ENCODE measurements at regions not wholly inside any gene's neighbourhood (a gene's known extent, or its start where the extent isn't known, plus 50 kb on each side); places are given as distances from the start of the nearest gene placed in this dataset.
"Not testable (repeated sequence)": the region's sequence is repeated elsewhere in the genome, so short reads cannot be mapped to it uniquely, and the experiment has no call there.

DNA sequence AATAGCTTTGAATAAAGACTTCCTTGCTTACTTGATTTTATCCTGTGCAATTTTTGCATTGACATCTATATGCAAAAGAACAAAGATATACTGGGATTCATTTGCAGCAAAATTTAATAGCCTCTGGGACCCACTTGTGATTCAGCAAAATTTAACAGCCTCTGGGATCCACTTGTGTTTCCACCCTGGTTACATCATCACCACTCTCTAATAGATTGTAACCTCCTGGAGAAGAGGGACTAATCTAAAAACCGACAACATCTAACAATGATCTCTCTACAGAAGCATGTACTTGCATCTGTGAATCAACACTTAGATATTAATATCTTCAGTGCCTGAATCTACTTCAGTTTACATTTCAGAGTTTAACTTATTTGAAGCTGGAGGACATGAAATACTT lies 202.0 kb upstream of the CPHXL start:
- DNase-seq, result no peak

DNA sequence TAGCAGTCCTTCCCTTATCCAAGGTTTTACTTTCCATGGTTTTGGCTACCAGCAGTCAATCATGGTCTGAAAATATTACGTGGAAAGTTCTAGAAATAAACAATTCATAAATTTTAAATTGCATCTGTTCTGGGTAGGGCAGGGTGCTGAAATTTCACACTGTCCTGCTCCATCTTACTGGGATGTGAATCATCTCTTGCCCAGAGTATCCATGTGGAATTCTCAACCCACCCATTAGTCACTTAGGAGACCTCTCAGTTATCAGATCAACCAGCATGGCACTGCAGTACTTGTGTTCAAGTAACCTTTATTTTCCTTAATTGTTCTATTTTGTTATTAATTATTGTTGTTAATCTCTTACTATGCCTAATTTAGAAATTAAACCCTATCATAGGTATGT lies 202.8 kb upstream of the CPHXL start:
- no peak for DNase-seq

GRCh38 chr16:75931043-75931442 lies 204.8 kb upstream of the CPHXL start:
- no peak for DNase-seq

DNA sequence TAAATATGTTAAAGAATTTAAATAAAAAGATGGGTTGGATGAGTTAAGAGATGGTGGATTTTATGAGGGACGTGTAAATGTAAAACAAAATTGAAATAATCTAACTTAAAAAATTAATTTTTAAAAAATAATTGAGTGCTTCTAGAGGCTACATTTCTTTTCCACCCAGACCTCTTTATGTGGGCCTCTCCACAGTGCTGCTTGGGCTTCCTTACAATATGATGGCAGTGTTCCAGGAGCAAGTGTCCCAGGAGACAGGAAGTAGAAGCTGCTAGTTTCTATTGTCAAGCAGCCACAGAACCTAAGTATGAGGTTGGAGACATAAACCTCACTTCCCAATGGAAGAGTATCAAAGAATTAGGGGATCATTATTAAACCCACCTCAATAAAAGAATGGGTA lies 205.7 kb upstream of the CPHXL start:
- DNase-seq, result no peak

GRCh38 chr16:75938818-75939217 lies 212.5 kb upstream of the CPHXL start:
- no peak for DNase-seq

GRCh38 chr16:75942351-75942750 lies 216.1 kb upstream of the CPHXL start:
- DNase-seq, result no peak

- DNase-seq, result no peak
These were observed 216.6 kb upstream of the CPHXL start for GRCh38 chr16:75942936-75943335.

GRCh38 chr16:75943705-75944514 lies 217.6 kb upstream of the CPHXL start:
- no peak for DNase-seq

DNA sequence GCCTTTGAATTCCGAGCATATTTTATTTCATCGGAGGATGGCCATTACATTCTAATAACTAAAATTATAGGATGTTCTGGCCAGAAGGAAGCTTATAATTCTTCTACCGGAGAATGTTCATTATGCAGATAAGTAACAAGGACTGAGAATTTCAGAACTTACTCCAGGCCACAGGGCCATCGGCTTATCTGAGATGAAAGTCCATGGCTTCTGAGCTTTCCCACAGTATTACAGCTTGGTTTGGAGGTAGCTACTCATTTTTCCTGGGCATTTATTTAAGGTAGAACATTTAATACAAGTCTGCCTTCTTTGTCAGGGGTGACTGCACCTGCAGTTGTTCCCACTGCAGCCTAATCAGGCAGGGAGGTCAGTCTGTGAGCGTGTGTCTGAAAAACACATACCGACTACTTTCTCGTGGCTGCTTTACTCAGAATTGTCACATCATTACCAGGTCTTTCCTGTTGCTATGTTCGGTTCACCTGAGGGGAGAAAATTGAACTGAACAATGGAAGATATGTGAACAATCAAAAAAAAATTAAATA lies 219.7 kb upstream of the CPHXL start:
- no peak for DNase-seq

- no peak for DNase-seq
These were observed 221.4 kb upstream of the CPHXL start for GRCh38 chr16:75947626-75948239.

- DNase-seq, result no peak
These were observed 222.2 kb upstream of the CPHXL start for GRCh38 chr16:75948441-75948840.

DNA sequence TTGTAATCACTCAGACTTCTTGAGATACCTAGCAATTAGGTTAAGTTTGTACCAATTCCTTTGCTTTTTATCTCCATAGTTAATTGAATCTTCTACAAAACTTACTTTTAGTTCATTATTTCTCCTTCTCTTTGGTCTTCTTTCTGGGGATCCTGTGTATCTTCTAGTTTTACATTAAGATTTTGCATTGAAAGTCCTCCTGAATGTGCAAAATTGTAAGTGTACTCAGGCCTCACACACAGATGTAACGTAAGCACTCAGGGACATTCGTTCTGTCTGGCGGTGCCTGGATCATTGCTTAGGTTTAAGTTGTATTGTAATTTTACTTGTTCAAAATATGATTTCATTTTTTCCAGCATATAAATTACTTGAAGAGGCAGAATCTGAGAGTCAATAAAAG lies 222.6 kb upstream of the CPHXL start:
- DNase-seq, result no peak

DNA sequence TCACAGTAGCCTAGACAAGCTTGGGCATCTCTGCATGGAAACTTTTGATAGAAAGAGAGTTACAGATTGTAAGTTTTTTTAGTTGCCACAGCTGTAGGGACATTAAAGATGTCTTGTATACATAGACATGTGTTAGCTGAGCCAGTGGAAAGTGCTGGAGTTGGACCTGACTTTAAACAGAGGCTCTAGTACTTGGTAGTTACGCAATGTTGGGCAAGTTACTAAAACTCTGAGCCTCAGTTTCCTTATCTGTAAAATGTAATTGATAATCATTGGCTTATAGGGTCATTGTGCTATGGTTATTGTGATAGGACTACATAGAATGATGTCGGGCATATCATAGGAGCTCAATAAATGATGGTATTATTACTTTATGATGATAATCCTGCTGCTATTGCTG lies 225.8 kb upstream of the CPHXL start:
- DNase-seq, result no peak

DNA sequence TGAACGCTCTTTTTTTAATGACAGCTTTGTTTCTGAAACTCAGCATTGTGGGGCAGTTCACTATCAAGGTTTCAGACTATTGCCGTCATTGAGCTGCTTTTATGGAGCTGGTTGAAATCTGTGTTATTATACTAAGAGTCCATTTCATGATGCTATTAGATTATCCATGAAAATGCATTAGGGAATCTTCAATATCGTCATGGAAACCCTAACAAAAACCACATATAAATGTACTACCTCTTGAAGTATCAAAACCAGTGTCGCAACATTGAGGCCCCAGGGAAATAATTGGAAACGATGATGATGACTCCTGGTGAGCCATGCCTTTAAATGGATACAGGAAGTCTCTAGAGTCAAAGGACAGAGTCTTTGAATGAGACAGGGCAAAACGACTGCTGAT lies 231.6 kb upstream of the CPHXL start:
- no peak for DNase-seq

GRCh38 chr16:75965504-75966374 lies 239.4 kb upstream of the CPHXL start:
- no peak for DNase-seq

GRCh38 chr16:75969120-75969519 lies 242.8 kb upstream of the CPHXL start:
- not testable (repeated sequence) for DNase-seq

GRCh38 chr16:75971334-75971733 lies 245.0 kb upstream of the CPHXL start:
- no peak for DNase-seq

- no peak for DNase-seq
These were observed 257.0 kb upstream of the CPHXL start for GRCh38 chr16:75983296-75983695.

DNA sequence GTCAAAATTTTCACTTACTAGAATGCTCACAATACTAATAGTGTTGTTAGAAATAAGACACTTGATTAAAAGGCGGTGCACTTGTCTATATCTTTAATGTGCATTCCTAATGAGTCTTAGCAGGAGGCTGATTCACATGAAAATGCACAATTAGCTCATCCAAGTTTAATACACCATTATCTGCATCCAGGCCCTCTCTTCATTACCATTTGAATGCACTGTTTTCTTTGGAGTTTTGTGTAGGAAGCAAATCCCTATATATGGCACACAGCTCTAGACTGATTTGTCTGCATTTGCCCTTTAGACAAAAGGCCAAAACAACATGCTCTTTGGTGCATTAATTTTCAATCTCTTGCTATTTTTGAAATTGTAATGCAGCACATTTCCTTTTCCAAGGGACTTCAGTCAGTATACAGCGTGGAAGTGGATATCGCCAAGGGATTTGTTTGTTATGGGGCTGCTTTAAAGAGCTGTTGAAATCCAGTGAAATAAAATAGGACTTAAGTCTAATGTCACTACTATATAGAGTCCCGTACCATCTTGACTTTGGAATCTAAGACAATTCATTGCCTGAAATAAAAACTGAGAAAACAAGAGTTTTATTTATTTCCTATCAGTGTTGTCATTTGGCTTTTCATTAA lies 257.6 kb upstream of the CPHXL start:
- DNase-seq, result no peak

DNA sequence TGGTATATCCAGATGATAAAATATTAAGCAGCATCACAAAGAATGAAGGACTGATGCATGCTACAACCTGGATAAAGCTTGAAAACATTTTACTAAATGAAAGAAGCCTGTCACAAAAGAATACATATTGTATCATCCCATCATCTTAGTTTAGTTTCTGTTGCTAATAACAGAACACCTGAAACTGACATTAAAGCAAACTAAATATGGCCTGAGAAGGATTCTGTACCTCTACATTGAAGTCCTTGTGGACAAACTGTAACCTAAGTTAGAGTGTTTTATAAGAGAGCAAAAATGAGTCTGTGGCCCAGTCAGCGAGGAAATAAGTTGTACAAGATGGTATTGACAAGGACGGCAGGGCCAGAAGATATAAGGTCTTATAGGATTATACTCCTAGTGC lies 261.0 kb upstream of the CPHXL start:
- no peak for DNase-seq

DNA sequence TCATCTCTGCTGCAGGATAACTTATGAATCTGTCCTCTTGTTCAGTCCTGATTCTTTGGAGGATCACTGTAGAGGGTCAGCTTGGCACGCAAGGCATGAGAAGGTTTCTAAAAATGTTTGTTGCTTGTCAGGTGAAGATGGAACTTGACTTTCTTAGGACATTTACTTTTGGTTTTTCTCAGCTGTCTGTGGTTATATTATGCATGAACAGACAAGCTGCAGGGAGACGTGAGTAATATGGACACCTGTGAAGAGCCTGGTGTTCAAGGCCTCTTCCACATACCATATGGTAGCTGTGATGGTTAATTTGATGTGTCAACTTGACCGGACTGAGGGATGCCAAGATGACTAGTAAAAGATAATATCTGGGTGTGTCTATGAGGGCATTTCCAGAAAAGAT lies 270.2 kb upstream of the CPHXL start:
- DNase-seq, result no peak

DNA sequence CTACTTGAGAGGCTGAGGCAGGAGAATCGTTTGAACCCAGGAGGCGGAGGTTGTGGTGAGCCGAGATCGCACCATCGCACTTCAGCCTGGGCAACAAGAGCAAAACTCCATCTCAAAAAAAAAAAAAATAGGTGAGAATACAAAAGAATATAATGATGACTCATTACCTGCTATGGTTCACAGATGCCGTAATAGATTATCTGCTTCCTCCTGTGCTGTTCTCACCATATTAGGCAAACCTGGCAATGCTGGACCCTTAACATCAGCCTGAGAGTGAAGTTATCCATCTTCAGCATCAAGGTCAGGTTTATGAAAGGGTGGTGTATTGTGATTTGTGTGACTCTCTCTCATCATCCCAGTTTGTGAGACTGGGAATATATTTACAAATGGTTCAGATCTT lies 271.3 kb upstream of the CPHXL start:
- no peak for DNase-seq

DNA sequence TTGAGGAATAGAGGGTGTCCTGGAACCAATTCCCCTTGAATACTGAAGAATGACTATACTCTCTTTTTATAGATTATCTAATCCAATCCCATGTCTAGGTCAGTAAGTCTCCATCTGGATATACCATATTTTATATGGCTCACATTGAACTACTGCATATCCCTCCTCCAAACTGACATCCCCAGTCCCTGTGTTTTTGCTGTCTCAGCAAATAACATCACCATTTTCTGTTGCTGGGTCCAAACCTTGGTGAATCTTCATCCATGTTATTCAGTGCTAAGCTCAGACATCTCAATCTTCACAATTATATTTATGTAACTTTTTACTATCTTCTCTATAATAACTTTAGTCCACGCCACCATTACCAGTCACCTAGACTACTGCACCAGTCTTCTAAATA lies 269.6 kb upstream of the CNTNAP4 start:
- DNase-seq, result no peak
